Effector CD4-positive, alpha-beta T cell (primary cell): ENCODE measurements at regions not wholly inside any gene's neighbourhood (a gene's known extent, or its start where the extent isn't known, plus 50 kb on each side); places are given as distances from the start of the nearest gene placed in this dataset.

Experiments used
- DNase-seq: peaks from one replicate; pipeline ENCODE4 v3.0.0-alpha.2; 2020

DNA sequence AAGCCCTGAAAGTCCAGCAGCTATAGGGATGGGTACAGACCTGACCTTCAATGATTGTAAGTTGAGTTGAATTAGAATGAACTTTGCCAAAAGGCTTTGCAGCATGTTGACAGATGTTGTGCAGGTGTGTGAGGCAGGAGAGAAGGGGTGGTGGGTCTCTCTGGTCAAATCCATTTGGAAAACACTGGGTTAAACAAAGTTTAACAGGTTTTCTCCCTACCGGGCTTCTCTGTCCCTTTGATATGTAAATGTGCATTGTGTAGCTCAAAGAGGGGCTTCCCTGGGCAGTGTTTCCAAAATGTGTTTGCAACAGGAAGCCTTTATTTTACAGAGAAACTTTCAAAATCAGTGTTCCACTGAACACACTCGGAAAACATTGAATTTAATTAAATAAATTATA is 72.1 kb upstream of the BRINP1 start:
- no peak for DNase-seq

DNA sequence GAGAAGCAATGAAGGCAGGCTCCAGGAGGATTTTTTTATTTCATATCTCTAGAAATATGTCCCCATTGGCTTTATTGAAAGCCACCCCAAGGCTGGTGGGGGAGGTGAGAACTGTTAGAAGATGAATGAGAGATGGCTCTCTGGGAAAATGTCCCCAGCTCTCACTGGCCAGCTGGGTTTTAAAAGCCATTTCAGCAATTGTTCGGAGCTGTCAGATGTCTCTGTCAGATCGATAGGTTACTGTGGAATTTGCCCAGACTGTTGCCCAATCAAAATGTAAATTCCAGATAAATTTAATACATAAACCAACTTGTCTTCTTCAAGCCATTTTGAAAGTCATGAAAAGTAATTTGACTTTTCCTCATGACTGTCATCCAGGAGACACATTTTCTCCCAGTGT is 67.0 kb upstream of the BRINP1 start:
- no peak for DNase-seq

DNA sequence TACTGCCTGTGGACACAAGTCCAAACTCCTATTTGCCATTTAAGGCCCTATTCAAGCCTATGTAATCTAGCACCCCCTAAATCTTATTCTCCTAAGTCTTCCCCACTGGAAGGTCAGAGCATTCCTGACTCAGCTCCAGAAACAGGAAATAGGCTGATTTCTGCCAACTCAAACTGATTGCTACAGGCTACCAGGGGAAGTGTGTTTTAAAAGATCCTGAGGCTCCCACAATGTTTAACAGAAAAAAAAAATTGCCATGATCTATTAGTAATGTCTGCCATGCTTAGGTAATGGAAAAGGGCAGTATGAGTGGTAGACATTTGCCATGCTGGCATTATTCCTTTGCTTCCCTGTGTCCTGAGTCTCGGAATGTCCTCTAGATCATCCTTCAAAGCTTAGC is 65.8 kb upstream of the BRINP1 start:
- no peak for DNase-seq

DNA sequence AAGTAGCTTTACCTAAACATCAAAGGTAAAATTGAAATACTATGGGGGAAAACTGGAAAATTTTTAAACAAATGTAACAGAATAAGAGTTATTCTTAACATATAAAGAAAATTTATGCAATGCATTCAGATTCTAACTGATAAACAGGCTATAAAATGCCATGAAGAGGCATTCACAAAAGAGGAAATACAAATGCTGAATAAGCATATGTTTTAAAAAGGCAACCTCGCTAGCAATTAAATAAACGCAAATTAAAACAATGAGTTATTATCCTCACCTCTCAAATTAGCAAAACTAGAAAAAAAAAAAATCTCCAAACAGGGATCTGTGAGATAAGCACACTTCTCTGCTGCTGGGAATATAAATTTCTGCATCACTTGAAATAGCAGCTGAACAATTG is 63.2 kb upstream of the BRINP1 start:
- DNase-seq: no peak

DNA sequence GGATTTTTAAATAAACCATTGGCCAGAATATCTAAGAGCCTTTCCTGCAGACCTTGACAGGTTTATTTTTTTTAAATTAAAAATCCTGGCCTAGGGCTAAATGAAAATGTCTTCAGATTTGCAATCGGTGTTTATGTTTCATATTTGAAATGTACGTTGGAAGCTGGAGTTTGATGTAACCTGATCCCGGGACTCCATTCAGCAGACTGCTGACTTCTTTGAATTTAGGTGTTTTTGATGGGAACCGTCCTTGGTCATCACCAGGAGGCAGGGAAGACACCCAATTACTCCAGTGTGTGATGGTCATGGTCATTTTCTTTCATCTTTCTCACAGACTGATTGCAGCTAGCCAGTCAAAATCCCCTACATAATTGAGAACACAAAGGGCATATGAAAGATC is 60.1 kb upstream of the BRINP1 start:
- DNase-seq: no peak

DNA sequence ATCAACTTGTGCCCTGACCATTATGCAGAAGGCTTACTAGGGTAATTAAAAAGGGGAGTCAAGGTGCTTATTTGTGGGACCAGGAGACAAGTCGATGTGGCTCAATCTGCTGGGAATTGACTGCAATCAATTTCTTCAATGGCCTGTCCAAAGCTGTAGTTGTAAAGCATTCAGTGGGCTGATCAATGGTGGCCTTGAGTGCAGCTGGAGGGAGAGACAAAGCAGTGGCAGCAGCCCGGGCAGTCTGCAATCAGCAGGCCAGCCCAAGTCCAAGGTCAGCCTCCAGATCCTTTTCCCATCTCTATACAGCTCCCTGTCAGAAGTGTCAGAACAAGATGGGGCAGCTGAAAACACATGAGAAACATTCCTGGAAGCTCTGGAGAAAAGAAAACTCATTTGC is 51.0 kb upstream of the BRINP1 start:
- DNase-seq: no peak
